Tibial artery (tissue), 4 donors: ENCODE measurements at regions not wholly inside any gene's neighbourhood (a gene's known extent, or its start where the extent isn't known, plus 50 kb on each side); places are given as distances from the start of the nearest gene placed in this dataset.

ENCODE experiments used
- DNase-seq, 2 donors: peaks; one replicate each; pipeline ENCODE4 v3.0.0-alpha.2; 2019
- H3K27ac ChIP-seq, 2 donors: fragments of 200-600 bp; sonication (generic) in 1 of 2; 1 replicate in 1 of 2; 2 replicates in 1 of 2; pipeline ENCODE4 v1.5.1; 2018 to 2019; ENCODE audit warnings: mild to moderate bottlenecking in 1 of 2
- H3K27me3 ChIP-seq, 2 donors: fragments of 200-600 bp; sonication (generic) in 1 of 2; one replicate each; pipeline versions ENCODE4 v1.5.1 to v1.6.0; 2016 to 2019
- H3K36me3 ChIP-seq, 3 donors: fragments of 200-600 bp; sonication (generic) in 2 of 3; one replicate each; pipeline ENCODE4 v1.5.1; 2016 to 2019; ENCODE audit warnings: mild to moderate bottlenecking in 2 of 3
- H3K4me1 ChIP-seq, 4 donors: fragments of 200-600 bp; sonication (generic) in 2 of 4; 1 replicate in 3 of 4; 2 replicates in 1 of 4; pipeline ENCODE4 v1.5.1; 2016 to 2019
- H3K4me3 ChIP-seq, 2 donors: fragments of 200-600 bp; sonication (generic) in 1 of 2; 1 replicate in 1 of 2; 2 replicates in 1 of 2; pipeline ENCODE4 v1.5.1; 2018 to 2019; ENCODE audit warnings: mild to moderate bottlenecking in 2 of 2
- H3K9me3 ChIP-seq, 3 donors: fragments of 200-600 bp; sonication (generic) in 1 of 3; one replicate each; pipeline ENCODE4 v1.5.1; 2016 to 2019
- intact Hi-C: fragments of 100-400 bp; cut with DNase I; formaldehyde crosslinking; loops from one replicate; pipeline ENCODE4 v1.15.0; 2023; ENCODE audit warnings: low total_unique reads
- TF ChIP-seq, protein P1 (sequence below), 2 experiments: fragments of 200-600 bp in 1 of 2; fragments of 450-650 bp in 1 of 2; IDR thresholded peaks; one replicate each; pipeline ENCODE4 v1.5.1; 2017 to 2019; ENCODE audit warnings: antibody characterized with exemption in 2 of 2, mild to moderate bottlenecking in 1 of 2, moderate library complexity in 1 of 2

- no peak for DNase-seq
- Histone ChIP-seq H3K36me3 (no peaks in the 10 kb centered on the region), H3K9me3 (no peaks in the 10 kb centered on the region), H3K4me1 (peaks cover 0 to 23% (median 10%) of the 10 kb centered on the region in 4 donors), H3K4me3 (no peak overlapping the region), H3K27me3 (no peaks in the 10 kb centered on the region), H3K27ac (no peak overlapping the region)
- intact Hi-C loops = no loop called here
- TF ChIP-seq, protein P1, sequence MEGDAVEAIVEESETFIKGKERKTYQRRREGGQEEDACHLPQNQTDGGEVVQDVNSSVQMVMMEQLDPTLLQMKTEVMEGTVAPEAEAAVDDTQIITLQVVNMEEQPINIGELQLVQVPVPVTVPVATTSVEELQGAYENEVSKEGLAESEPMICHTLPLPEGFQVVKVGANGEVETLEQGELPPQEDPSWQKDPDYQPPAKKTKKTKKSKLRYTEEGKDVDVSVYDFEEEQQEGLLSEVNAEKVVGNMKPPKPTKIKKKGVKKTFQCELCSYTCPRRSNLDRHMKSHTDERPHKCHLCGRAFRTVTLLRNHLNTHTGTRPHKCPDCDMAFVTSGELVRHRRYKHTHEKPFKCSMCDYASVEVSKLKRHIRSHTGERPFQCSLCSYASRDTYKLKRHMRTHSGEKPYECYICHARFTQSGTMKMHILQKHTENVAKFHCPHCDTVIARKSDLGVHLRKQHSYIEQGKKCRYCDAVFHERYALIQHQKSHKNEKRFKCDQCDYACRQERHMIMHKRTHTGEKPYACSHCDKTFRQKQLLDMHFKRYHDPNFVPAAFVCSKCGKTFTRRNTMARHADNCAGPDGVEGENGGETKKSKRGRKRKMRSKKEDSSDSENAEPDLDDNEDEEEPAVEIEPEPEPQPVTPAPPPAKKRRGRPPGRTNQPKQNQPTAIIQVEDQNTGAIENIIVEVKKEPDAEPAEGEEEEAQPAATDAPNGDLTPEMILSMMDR (IDR thresholded peaks at IDR 0.05) = no peak
Observed at GRCh38 chr10:3537518-3537917, 247.5 kb downstream of the KLF6 start.

DNA sequence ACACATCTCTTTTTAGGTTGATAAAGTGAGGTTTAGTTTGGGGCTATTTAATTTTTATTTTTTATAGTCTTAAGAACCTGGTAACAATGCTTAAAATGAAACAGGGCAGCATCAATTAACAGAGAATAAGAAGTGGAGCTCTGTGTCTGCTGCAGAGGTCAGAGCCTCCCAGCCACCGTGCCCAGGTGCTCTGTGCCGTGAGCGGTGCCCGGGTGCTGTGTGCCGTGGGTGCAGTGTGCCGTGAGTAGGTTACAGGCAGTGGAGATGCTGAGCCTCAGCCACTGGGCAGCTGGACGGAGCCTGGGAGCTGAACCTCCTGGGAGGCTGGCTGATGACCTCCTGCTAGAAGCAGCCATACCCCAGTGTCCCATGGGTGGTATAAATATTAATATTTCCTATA lies 250.0 kb downstream of the KLF6 start:
- Histone ChIP-seq H3K4me3 (no peak overlapping the region), H3K4me1 (peaks cover 0 to 12% (median 3%) of the 10 kb centered on the region in 4 donors), H3K27ac (no peak overlapping the region), H3K27me3 (no peaks in the 10 kb centered on the region), H3K9me3 (no peaks in the 10 kb centered on the region), H3K36me3 (no peaks in the 10 kb centered on the region)
- TF ChIP-seq, protein P1 (IDR thresholded peaks at IDR 0.05) = no peak
- no peak for DNase-seq
- intact Hi-C loops = no loop called here

- intact Hi-C loops = no loop called here
- H3K36me3 ChIP-seq = no peaks in the 10 kb centered on the region
- DNase-seq = no peak
- peaks cover 0 to 17% (median 5%) of the 10 kb centered on the region in 4 donors for H3K4me1 ChIP-seq
- H3K4me3 ChIP-seq = no peak overlapping the region
- no peaks in the 10 kb centered on the region for H3K27me3 ChIP-seq
- H3K9me3 ChIP-seq = no peaks in the 10 kb centered on the region
- H3K27ac ChIP-seq = no peak overlapping the region
- TF ChIP-seq, protein P1 (IDR thresholded peaks at IDR 0.05) = no peak
Observed at GRCh38 chr10:3534433-3534832, 250.6 kb downstream of the KLF6 start.

GRCh38 chr10:3533296-3533695 lies 251.7 kb downstream of the KLF6 start:
- TF ChIP-seq, protein P1 (IDR thresholded peaks at IDR 0.05) = no peak
- H3K9me3 ChIP-seq = no peaks in the 10 kb centered on the region

GRCh38 chr10:3532644-3533043 lies 252.4 kb downstream of the KLF6 start:
- Histone ChIP-seq H3K9me3 (no peaks in the 10 kb centered on the region), H3K4me1 (peaks cover 0 to 23% (median 17%) of the 10 kb centered on the region in 4 donors), H3K27me3 (no peaks in the 10 kb centered on the region), H3K36me3 (no peaks in the 10 kb centered on the region), H3K4me3 (no peak overlapping the region), H3K27ac (no peak overlapping the region)
- no peak for DNase-seq
- TF ChIP-seq, protein P1 (IDR thresholded peaks at IDR 0.05) = no peak
- intact Hi-C loops = no loop called here

More at GRCh38 chr10:3533296-3533695, 251.7 kb downstream of the KLF6 start:
- Histone ChIP-seq H3K4me3 (no peak overlapping the region), H3K4me1 (peaks cover 0 to 17% (median 14%) of the 10 kb centered on the region in 4 donors), H3K36me3 (no peaks in the 10 kb centered on the region), H3K27ac (no peak overlapping the region), H3K27me3 (no peaks in the 10 kb centered on the region)
- no peak for DNase-seq
- intact Hi-C loops = no loop called here

- TF ChIP-seq, protein P1 (IDR thresholded peaks at IDR 0.05) = no peak
- Histone ChIP-seq H3K4me1 (peaks cover 0 to 33% (median 24%) of the 10 kb centered on the region in 4 donors), H3K27ac (no peak overlapping the region), H3K4me3 (no peak overlapping the region), H3K36me3 (no peaks in the 10 kb centered on the region), H3K27me3 (no peaks in the 10 kb centered on the region), H3K9me3 (no peaks in the 10 kb centered on the region)
- no peak for DNase-seq
- intact Hi-C loops = no loop called here
Observed at GRCh38 chr10:3531670-3532069, 253.3 kb downstream of the KLF6 start.
